ENCODE measurements at regions not wholly inside any gene's neighbourhood (a gene's known extent, or its start where the extent isn't known, plus 50 kb on each side); places are given as distances from the start of the nearest gene placed in this dataset.

DNA sequence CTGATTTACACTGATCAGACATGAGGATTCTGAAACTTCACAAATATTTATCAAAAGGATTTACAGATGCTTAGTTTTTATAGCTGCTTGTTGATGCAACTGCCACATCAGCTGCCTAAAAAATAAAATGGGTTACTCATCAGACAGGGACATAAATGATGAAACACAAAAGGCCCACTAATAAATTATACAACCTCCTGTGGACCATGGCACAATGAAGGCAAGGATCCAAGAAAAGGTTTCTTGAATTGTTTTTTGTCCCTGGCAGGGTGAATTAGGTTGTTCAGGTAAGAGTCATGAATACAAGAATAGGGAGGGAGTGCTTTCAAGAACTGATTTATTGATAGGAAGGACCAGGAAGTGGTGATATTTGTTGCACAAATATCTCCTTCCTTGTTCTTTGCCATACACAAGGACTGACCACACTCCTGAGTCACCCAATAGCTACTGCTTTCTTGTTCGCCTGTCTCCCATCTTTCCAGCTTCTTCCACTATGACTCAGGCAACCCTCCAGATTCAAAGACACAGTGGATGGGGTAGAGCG is 234.5 kb downstream of the AHR start:
- TF ChIP-seq, protein P1, sequence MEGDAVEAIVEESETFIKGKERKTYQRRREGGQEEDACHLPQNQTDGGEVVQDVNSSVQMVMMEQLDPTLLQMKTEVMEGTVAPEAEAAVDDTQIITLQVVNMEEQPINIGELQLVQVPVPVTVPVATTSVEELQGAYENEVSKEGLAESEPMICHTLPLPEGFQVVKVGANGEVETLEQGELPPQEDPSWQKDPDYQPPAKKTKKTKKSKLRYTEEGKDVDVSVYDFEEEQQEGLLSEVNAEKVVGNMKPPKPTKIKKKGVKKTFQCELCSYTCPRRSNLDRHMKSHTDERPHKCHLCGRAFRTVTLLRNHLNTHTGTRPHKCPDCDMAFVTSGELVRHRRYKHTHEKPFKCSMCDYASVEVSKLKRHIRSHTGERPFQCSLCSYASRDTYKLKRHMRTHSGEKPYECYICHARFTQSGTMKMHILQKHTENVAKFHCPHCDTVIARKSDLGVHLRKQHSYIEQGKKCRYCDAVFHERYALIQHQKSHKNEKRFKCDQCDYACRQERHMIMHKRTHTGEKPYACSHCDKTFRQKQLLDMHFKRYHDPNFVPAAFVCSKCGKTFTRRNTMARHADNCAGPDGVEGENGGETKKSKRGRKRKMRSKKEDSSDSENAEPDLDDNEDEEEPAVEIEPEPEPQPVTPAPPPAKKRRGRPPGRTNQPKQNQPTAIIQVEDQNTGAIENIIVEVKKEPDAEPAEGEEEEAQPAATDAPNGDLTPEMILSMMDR (conservative IDR thresholded peaks at IDR 0.05) = no peak
- no peak for TF ChIP-seq EZH2 (IDR thresholded peaks at IDR 0.05; ENCODE audit: low read depth)

Data from PC-9 (cell line).